OCI-LY3 (cell line): ENCODE measurements at regions not wholly inside any gene's neighbourhood (a gene's known extent, or its start where the extent isn't known, plus 50 kb on each side); places are given as distances from the start of the nearest gene placed in this dataset.

Source experiments
- EZH2phosphoT487 ChIP-seq: fragments of 200-600 bp; shearing (Covaris generic); IDR thresholded peaks from 2 replicates; pipeline ENCODE4 v1.6.1; 2018; ENCODE audit warnings: antibody characterized with exemption, mixed run types, low read depth
- TF ChIP-seq, protein P1 (sequence below): fragments of 200-600, 300-600 bp; sonication (generic); IDR thresholded peaks from 2 replicates; pipeline ENCODE4 v1.5.1; 2014; ENCODE audit warnings: antibody characterized with exemption, low read length, low read depth

GRCh38 chr2:176692533-176692932 is 423.3 kb downstream of the MTX2 start:
- TF ChIP-seq, protein P1, sequence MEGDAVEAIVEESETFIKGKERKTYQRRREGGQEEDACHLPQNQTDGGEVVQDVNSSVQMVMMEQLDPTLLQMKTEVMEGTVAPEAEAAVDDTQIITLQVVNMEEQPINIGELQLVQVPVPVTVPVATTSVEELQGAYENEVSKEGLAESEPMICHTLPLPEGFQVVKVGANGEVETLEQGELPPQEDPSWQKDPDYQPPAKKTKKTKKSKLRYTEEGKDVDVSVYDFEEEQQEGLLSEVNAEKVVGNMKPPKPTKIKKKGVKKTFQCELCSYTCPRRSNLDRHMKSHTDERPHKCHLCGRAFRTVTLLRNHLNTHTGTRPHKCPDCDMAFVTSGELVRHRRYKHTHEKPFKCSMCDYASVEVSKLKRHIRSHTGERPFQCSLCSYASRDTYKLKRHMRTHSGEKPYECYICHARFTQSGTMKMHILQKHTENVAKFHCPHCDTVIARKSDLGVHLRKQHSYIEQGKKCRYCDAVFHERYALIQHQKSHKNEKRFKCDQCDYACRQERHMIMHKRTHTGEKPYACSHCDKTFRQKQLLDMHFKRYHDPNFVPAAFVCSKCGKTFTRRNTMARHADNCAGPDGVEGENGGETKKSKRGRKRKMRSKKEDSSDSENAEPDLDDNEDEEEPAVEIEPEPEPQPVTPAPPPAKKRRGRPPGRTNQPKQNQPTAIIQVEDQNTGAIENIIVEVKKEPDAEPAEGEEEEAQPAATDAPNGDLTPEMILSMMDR: no peak
- no peak for TF ChIP-seq EZH2phosphoT487
